ENCODE measurements at regions not wholly inside any gene's neighbourhood (a gene's known extent, or its start where the extent isn't known, plus 50 kb on each side); places are given as distances from the start of the nearest gene placed in this dataset.

GRCh38 chr5:117594166-117594565, 1019.5 kb upstream of the SEMA6A start:
- no peak for TF ChIP-seq CTCF (IDR thresholded peaks at IDR 0.05; ENCODE audit: insufficient read depth, low read length, poor library complexity, severe bottlenecking)
- DNase-seq (ENCODE audit: extremely low read depth, insufficient read length): no peak
- Histone ChIP-seq H3K4me3 (replicated peaks; ENCODE audit: low read depth, low read length) (no peak overlapping the region), H3K36me3 (ENCODE audit: control insufficient read depth, insufficient read depth, low read length) (no peaks in the 10 kb centered on the region), H3K27me3 (replicated peaks; ENCODE audit: control insufficient read depth, insufficient read depth, low read length) (no peaks in the 10 kb centered on the region)

GRCh38 chr5:117590944-117591343, 1016.3 kb upstream of the SEMA6A start:
- no peak for DNase-seq (ENCODE audit: extremely low read depth, insufficient read length)
- peak; percentile 50 for TF ChIP-seq CTCF (IDR thresholded peaks at IDR 0.05; ENCODE audit: insufficient read depth, low read length, poor library complexity, severe bottlenecking)
- no peaks in the 10 kb centered on the region for H3K36me3 ChIP-seq (ENCODE audit: control insufficient read depth, insufficient read depth, low read length)
- H3K4me3 ChIP-seq (replicated peaks; ENCODE audit: low read depth, low read length): no peak overlapping the region
- H3K27me3 ChIP-seq (replicated peaks; ENCODE audit: control insufficient read depth, insufficient read depth, low read length): no peaks in the 10 kb centered on the region

GRCh38 chr5:117588611-117589010, 1014.0 kb upstream of the SEMA6A start:
- no peaks in the 10 kb centered on the region for H3K36me3 ChIP-seq (ENCODE audit: control insufficient read depth, insufficient read depth, low read length)
- TF ChIP-seq CTCF (IDR thresholded peaks at IDR 0.05; ENCODE audit: insufficient read depth, low read length, poor library complexity, severe bottlenecking): no peak
- no peak overlapping the region for H3K4me3 ChIP-seq (replicated peaks; ENCODE audit: low read depth, low read length)
- H3K27me3 ChIP-seq (replicated peaks; ENCODE audit: control insufficient read depth, insufficient read depth, low read length): no peaks in the 10 kb centered on the region
- no peak for DNase-seq (ENCODE audit: extremely low read depth, insufficient read length)

- H3K36me3 ChIP-seq (ENCODE audit: control insufficient read depth, insufficient read depth, low read length): no peaks in the 10 kb centered on the region
- no peak for TF ChIP-seq CTCF (IDR thresholded peaks at IDR 0.05; ENCODE audit: insufficient read depth, low read length, poor library complexity, severe bottlenecking)
- DNase-seq (ENCODE audit: extremely low read depth, insufficient read length): no peak
- H3K4me3 ChIP-seq (replicated peaks; ENCODE audit: low read depth, low read length): no peak overlapping the region
- H3K27me3 ChIP-seq (replicated peaks; ENCODE audit: control insufficient read depth, insufficient read depth, low read length): no peaks in the 10 kb centered on the region
Observed at GRCh38 chr5:117587111-117587510, 1012.5 kb upstream of the SEMA6A start.

GRCh38 chr5:117568622-117569021, 994.0 kb upstream of the SEMA6A start:
- DNase-seq (ENCODE audit: extremely low read depth, insufficient read length): no peak
- no peak for TF ChIP-seq CTCF (IDR thresholded peaks at IDR 0.05; ENCODE audit: insufficient read depth, low read length, poor library complexity, severe bottlenecking)
- H3K27me3 ChIP-seq (replicated peaks; ENCODE audit: control insufficient read depth, insufficient read depth, low read length): no peaks in the 10 kb centered on the region
- H3K36me3 ChIP-seq (ENCODE audit: control insufficient read depth, insufficient read depth, low read length): no peaks in the 10 kb centered on the region
- no peak overlapping the region for H3K4me3 ChIP-seq (replicated peaks; ENCODE audit: low read depth, low read length)

- Histone ChIP-seq H3K4me3 (replicated peaks; ENCODE audit: low read depth, low read length) (no peak overlapping the region), H3K36me3 (ENCODE audit: control insufficient read depth, insufficient read depth, low read length) (no peaks in the 10 kb centered on the region)
- no peak for TF ChIP-seq CTCF (IDR thresholded peaks at IDR 0.05; ENCODE audit: insufficient read depth, low read length, poor library complexity, severe bottlenecking)
Observed at GRCh38 chr5:117568126-117568525, 993.5 kb upstream of the SEMA6A start.

More at GRCh38 chr5:117568126-117568525, 993.5 kb upstream of the SEMA6A start:
- no peaks in the 10 kb centered on the region for H3K27me3 ChIP-seq (replicated peaks; ENCODE audit: control insufficient read depth, insufficient read depth, low read length)
- no peak for DNase-seq (ENCODE audit: extremely low read depth, insufficient read length)

Measured in GM06990 (cell line).